ENCODE measurements at regions not wholly inside any gene's neighbourhood (a gene's known extent, or its start where the extent isn't known, plus 50 kb on each side); places are given as distances from the start of the nearest gene placed in this dataset.

DNA sequence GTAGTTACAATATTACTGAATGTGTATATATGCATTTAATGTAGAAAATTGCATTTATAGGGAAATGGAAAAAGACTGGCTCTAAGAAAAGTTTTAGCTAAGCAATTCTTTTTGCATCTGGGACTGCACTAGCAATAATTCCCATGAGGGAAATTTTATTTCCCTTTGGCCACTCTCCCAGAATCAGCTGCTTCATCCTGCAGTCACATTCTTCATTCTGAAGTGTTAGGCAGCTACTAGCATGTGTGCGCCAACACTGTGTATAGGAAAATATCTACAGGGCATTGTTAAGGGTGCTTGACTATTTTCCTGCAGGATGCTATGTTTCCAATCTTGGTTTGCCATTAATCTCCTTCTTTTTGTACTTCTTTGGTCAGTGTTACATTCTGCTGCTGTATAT is 312.8 kb upstream of the PCDH20 start:
- no peaks in the 10 kb centered on the region for H3K79me2 ChIP-seq (ENCODE audit: insufficient read depth, low read length)

GRCh38 chr13:61727767-61728166 is 312.1 kb upstream of the PCDH20 start:
- no peak overlapping the region for H3K4me3 ChIP-seq (ENCODE audit: low read length, poor library complexity, severe bottlenecking)
- H3F3A ChIP-seq (ENCODE audit: low read depth), result no peaks in the 10 kb centered on the region
- no peak for TF ChIP-seq EZH2phosphoT487 (IDR thresholded peaks at IDR 0.05; ENCODE audit: borderline replicate concordance)
- TF ChIP-seq CTCF (conservative IDR thresholded peaks at IDR 0.05; ENCODE audit: low read length), result no peak
- no peak overlapping the region for H3K4me2 ChIP-seq (ENCODE audit: low read depth, low read length, poor library complexity, severe bottlenecking)
- H3K9me3 ChIP-seq (ENCODE audit: insufficient read depth, low read depth, low read length), result no peaks in the 10 kb centered on the region
- no peaks in the 10 kb centered on the region for H3K36me3 ChIP-seq (ENCODE audit: insufficient read depth, low read length)
- no peaks in the 10 kb centered on the region for H3K9me2 ChIP-seq (replicated peaks; ENCODE audit: low read depth, low read length)
- no peaks in the 10 kb centered on the region for H3K4me1 ChIP-seq (ENCODE audit: insufficient read depth, low read length, poor library complexity, severe bottlenecking)
- no peaks in the 10 kb centered on the region for H4K20me1 ChIP-seq (ENCODE audit: insufficient read depth, low read length, poor library complexity, severe bottlenecking)
- H3K27me3 ChIP-seq (ENCODE audit: insufficient read depth, low read length, poor library complexity, severe bottlenecking), result no peaks in the 10 kb centered on the region
- no peak overlapping the region for H2AFZ ChIP-seq (ENCODE audit: low read length)
- H3K9ac ChIP-seq (ENCODE audit: low read depth, low read length, poor library complexity, severe bottlenecking), result no peak overlapping the region
- H3K79me2 ChIP-seq (ENCODE audit: insufficient read depth, low read length), result no peaks in the 10 kb centered on the region

More for the DNA sequence above, 312.8 kb upstream of the PCDH20 start:
- Histone ChIP-seq H3K9me3 (ENCODE audit: insufficient read depth, low read depth, low read length) (no peaks in the 10 kb centered on the region), H3K27me3 (ENCODE audit: insufficient read depth, low read length, poor library complexity, severe bottlenecking) (no peaks in the 10 kb centered on the region), H3K9ac (ENCODE audit: low read depth, low read length, poor library complexity, severe bottlenecking) (no peak overlapping the region), H3K4me1 (ENCODE audit: insufficient read depth, low read length, poor library complexity, severe bottlenecking) (no peaks in the 10 kb centered on the region), H3F3A (ENCODE audit: low read depth) (no peaks in the 10 kb centered on the region), H3K4me2 (ENCODE audit: low read depth, low read length, poor library complexity, severe bottlenecking) (no peak overlapping the region), H2AFZ (ENCODE audit: low read length) (no peak overlapping the region), H3K9me2 (replicated peaks; ENCODE audit: low read depth, low read length) (no peaks in the 10 kb centered on the region), H4K20me1 (ENCODE audit: insufficient read depth, low read length, poor library complexity, severe bottlenecking) (no peaks in the 10 kb centered on the region), H3K4me3 (ENCODE audit: low read length, poor library complexity, severe bottlenecking) (no peak overlapping the region), H3K36me3 (ENCODE audit: insufficient read depth, low read length) (no peaks in the 10 kb centered on the region)
- TF ChIP-seq CTCF (conservative IDR thresholded peaks at IDR 0.05; ENCODE audit: low read length) (no peak), EZH2phosphoT487 (IDR thresholded peaks at IDR 0.05; ENCODE audit: borderline replicate concordance) (no peak)

DNA sequence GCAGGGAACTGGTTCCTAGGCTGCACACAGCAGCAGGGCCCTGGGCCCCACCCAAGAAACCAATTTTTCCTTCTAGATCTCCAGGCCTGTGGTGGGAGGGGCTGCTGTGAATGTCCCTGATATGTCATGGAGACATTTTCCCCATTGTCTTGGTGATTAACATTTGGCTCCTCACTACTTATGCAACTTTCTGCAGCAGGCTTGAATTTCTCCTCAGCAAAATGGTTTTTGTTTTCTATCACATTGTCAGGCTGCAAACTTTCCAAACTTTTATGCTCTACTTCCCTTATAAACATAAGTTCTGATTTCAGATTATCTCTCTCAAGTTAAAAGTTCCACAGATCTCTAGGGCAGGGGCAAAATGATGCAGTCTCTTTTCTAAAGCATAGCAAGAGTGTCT is 310.2 kb upstream of the PCDH20 start:
- Histone ChIP-seq H3F3A (ENCODE audit: low read depth) (no peaks in the 10 kb centered on the region), H3K9me3 (ENCODE audit: insufficient read depth, low read depth, low read length) (no peaks in the 10 kb centered on the region), H2AFZ (ENCODE audit: low read length) (no peak overlapping the region), H3K36me3 (ENCODE audit: insufficient read depth, low read length) (no peaks in the 10 kb centered on the region), H3K4me1 (ENCODE audit: insufficient read depth, low read length, poor library complexity, severe bottlenecking) (no peaks in the 10 kb centered on the region), H3K4me2 (ENCODE audit: low read depth, low read length, poor library complexity, severe bottlenecking) (no peak overlapping the region), H3K9me2 (replicated peaks; ENCODE audit: low read depth, low read length) (no peaks in the 10 kb centered on the region), H3K4me3 (ENCODE audit: low read length, poor library complexity, severe bottlenecking) (no peak overlapping the region), H4K20me1 (ENCODE audit: insufficient read depth, low read length, poor library complexity, severe bottlenecking) (no peaks in the 10 kb centered on the region), H3K9ac (ENCODE audit: low read depth, low read length, poor library complexity, severe bottlenecking) (no peak overlapping the region), H3K79me2 (ENCODE audit: insufficient read depth, low read length) (no peaks in the 10 kb centered on the region), H3K27me3 (ENCODE audit: insufficient read depth, low read length, poor library complexity, severe bottlenecking) (no peaks in the 10 kb centered on the region)
- TF ChIP-seq EZH2phosphoT487 (IDR thresholded peaks at IDR 0.05; ENCODE audit: borderline replicate concordance), result no peak
- no peak for TF ChIP-seq CTCF (conservative IDR thresholded peaks at IDR 0.05; ENCODE audit: low read length)

Data from Loucy (cell line).